HG03025 (cell line): ENCODE measurements at regions not wholly inside any gene's neighbourhood (a gene's known extent, or its start where the extent isn't known, plus 50 kb on each side); places are given as distances from the start of the nearest gene placed in this dataset.
A peak's percentile ranks its signal among the peaks of the same experiment; 100 is the strongest.

Experiments
- ATAC-seq: cut with Tn5 transposase; IDR thresholded peaks from one replicate; pipeline ENCODE4 v1.9.1; 2021; ENCODE audit warnings: mild to moderate bottlenecking, moderate library complexity; ENCODE audit not compliant: unreplicated experiment, low FRiP score

DNA sequence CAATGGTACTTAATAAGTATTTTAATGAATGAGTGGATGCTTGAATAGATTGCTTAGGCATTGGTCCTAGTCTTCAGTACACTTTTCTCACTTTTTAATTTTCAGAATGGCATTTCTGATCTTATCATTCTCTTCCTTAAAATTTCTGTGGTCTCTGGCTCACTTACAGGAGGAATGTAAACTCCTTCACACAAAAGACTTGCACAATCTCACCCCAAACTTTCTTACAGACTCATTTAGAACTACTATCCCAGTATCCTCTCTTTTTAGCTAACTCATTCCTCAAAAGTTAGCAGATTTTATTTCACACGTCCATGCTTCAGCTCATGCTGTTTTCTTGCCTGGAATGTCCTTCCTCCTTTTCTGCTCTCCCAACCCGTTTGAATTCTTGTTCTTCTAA lies 350.1 kb downstream of the GRXCR1 start:
- ATAC-seq = no peak

DNA sequence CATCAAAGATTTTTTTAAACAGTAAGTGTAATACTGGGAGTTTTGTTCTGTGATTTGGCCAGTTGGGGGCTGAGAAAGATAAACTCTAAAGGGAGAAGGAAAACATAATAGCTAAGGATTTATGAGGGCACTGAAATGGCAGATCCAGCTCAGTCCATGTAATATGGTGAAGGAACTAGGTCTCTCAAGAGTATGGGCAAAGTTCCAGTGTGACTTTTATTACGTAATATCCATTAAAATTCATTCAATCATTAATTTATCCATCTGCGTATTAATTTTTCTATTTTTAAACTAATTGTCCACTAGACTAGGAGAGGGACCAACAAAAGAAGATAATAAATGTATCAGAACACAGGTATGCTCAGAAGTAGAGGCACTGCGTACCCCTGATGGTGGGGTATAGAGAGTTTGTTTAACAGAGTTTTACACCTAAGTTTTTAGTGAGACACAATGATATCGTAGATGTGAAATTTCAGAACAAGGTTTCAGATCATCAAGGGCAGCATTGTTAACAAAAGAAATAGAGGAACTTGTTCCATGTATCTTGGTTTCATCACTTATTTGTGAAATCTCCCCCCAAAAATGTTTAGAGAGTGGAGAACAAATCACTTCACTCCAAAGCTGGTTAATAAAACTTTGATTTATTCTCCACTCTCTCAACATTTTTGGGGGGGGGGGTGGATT lies 351.1 kb downstream of the GRXCR1 start:
- ATAC-seq = no peak

DNA sequence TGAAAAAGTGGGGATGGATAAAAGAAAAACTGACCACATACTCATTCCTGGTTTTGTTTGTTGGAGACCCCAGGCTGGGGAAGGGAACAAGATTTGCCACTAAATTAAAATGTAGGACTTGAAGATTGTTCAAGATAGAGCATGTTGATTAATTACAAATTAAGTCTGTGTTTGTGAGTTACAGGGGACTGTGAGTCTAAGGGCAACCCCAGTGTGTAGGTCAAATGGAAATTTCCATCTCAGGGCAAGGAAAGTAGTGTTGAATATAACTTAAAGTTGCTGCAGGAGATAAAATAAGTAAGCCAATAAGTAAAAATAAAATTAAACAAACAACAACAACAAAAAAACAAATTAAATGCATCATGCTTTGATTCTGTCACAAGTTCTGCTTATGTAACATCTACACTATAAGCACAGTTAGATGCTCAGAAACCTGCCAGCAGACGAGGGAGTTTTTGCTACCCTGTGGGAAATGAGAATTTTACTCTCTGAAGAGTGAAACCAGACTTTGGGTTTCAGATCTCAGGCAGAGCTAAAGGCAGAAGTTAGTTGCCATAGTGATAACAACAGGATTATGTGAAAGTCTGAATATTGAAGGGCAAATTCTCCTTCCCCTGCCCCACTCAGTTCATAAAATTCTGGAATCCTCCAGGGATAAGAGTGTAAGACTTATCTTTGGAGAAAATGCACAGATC lies 352.3 kb downstream of the GRXCR1 start:
- peak; percentile 99 for ATAC-seq

DNA sequence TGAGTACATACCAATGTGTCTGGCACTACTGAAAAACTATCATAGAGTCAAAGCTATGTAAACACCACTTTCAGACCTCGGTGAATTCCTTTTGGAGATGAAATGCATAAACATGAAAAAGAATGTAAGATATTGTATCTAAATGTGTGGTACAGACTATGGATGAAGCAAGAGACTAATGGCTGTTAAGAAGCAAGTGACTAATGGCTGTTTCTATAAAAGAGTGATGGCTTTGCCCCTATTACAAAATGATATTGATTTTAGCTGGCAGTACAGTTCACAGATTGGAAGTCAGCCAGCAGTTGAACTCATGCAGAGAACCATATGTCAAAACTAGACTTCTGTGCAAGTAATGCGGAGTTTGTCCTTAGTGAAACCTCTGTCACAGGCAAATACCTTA lies 359.3 kb downstream of the GRXCR1 start:
- ATAC-seq = no peak

DNA sequence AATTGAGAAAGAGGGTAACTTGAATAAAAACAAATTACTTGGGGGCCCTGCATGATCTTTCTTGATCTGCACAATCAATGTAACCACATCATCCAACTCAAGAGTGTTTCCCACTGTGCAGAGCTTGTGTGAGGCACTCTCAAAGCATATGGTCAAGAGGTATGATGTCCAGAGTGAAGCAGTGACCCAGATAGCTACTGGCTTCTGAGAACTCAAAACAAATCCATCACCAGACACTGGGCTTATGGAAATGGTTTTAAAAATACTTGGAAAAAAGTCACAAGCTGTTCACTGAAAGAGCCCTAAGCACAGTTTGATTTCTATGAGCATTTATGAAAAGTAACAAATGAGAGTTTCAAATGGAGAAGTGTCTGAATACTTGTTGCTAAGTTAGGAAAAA lies 361.0 kb downstream of the GRXCR1 start:
- ATAC-seq = no peak

DNA sequence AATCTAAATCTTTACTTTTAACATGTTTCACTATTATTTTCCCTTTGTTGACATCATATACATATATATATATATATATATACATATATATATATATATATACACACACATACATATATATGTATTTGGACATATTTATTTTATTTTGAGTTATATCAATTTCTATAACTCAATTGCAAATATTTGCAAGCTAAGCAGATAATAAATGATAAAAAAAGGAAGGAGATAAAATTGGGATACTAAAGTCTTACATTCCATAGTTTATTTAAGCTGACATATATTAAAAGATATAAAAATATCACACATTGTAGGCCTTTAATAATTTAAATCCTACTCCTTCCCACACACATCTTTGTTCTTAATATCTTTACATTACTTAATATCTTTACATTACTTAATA lies 372.2 kb downstream of the GRXCR1 start:
- ATAC-seq = no peak

DNA sequence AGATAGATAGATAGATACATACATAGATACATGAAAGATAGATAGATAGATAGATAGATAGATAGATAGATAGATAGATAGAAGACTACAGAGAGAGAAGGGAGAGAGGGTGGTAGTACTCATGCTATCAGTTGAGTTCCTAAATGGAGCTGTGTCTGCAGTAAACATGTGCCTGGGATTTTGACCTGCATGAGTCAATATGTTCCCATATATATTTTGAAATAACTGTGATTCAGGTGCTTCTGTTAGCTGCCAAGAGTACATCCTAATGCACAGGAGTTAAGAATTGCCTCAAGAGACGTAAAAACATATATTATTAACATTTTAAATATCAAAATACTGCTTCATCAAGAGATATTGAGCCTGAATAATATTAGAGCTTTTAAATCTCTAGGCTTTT lies 379.4 kb downstream of the GRXCR1 start:
- ATAC-seq = no peak

DNA sequence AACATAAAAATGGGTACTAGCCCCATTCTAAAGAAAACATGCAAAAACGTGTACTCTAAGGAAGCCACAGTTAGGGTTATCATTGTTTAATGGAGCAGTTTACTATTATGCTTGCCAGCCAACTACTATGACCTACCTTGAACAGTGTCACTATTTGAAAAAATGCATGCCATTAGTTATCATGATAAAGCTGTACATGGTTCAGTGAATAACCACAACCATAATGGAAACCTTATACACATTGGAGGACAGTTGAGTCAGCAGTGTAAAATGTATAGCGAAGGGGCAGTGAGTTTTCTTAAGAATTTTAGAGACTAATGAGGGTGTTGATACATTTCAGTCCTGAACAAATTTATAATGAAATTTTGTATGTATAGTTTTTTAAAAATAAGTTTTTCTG lies 381.9 kb downstream of the GRXCR1 start:
- no peak for ATAC-seq

DNA sequence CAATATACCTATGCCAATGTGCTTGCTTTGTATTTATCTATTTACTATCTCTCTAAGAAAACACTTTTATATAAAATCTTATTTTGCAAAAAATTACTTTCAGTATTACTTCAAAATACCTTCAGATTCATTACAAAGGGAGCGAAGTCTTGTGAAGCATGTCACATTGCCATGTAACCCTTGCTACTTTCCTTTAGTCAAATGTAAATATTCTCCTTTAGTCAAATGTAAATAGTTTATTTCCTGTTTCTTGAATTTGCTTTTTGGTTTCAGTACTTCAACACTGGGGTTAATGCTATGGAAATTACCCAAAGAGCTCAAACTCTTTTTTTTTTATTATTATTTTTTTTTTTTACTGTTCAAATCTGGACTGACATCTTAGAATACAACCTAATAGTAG lies 383.3 kb downstream of the GRXCR1 start:
- ATAC-seq = no peak

DNA sequence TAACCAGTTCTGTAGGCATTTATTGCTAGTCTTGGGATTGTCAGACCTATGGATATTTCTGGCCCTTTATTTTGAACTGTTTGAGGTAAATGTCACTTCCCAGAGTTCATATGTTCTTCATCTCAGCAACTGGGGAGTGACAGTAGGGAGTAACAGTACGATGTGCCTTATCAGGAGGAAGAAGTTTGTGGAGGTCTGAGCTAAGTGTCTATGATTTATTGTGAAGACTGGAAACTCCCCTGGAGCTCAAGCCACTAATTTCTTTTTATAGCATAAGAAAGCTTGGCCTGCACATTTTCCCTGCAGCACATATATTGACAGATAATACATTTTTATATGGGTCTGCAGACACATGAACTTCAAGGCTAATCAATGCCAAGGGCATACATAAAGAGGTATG lies 383.8 kb downstream of the GRXCR1 start:
- ATAC-seq = no peak

DNA sequence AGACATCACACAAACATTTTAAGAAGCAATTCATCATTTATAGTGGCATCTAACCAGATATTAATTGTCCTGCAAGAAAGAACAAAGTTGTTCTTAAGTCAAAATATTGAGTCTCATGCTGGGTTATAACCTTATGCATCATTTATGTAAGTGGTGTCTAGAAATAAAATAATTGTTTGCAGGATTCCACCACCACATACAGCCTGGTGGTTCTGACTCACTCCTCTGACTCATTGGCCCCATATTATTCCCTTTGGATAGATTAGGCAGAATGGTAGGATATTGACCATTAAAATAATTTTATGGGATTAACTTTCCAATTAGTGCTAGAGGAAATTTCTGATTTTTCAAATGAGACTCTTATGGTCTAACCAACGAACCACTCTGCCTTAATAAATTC lies 384.5 kb downstream of the GRXCR1 start:
- ATAC-seq = no peak

DNA sequence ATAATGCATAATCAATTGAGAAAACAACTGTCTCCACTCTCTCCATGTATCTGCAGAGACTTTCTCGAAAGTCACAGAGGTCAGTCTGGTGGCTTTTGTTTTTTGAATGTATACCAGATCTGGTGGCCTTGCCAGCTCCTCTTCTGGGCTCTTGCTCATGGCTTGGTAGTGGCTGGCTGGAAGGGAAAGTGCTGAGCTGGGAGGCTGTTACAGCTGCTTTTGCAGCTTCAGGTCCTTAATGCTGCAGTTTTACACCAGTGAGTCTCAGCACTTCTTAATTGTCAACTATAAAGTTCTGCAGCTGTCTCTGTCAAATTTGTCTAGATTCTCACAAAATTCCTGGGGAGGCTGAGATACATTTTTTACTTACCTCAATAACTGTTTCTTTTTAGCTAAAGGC lies 390.0 kb downstream of the GRXCR1 start:
- ATAC-seq = no peak

DNA sequence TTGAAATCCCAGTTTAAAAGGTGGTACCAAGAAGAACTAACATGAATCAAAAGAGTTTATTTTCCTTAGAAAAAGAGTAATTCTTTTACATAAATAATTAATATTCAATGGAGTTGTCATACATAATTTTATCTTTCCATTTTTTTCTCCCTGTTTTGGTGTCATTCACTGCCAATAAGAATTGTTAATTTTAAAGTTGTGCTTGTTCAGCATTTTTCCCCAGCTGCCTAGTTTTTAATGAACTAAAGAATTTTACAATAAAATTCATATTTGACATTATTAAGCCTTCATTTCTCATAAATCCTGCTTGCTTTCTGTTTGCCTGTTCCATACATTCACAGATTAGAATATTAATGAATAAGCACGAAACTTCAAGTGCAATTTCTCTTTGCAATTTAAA lies 393.6 kb downstream of the GRXCR1 start:
- ATAC-seq = no peak

DNA sequence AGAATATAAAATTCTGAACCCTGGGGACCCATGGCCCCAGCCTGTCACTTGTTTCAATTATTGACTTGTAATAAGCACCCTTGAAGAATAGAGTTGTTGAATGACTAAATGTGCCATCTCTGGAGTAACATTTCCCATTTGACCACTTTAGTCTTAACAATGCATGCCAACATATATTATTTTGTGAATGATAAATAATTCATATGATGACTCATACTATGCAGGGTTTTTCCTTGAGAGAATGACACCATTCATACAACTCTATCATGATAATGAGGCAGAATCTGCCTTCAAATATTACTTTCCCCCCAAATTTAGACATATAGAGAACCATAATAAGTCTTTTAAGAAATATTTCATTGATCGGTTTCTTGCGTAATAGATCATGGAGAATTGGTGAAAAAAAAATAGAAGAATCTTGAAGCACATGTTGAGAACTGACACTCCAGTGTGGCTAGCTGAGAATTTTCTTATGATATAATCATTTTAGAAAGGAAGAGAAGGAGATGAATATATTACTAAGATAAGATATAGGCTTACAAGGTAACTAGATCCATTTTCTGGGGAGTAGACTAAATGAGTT lies 404.5 kb downstream of the GRXCR1 start:
- ATAC-seq = no peak

DNA sequence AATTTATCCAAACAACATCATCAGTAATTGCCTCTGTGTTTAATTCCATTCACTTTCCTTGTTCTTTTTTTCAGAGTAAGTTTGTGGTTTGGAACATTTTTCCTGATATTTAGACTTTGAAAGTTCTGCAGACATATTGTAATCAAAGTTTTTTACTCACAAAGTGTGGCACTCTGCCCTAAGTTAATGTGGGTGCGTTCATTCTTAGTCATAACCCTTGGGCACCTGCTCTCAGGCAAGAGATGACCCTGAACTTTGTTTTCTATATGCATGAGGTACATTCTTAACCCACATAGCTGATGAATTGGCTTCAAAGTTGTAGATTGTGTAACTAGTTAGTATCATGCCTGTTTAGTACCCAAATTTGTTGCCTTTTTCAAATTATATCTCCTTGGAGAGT lies 424.3 kb downstream of the GRXCR1 start:
- no peak for ATAC-seq

DNA sequence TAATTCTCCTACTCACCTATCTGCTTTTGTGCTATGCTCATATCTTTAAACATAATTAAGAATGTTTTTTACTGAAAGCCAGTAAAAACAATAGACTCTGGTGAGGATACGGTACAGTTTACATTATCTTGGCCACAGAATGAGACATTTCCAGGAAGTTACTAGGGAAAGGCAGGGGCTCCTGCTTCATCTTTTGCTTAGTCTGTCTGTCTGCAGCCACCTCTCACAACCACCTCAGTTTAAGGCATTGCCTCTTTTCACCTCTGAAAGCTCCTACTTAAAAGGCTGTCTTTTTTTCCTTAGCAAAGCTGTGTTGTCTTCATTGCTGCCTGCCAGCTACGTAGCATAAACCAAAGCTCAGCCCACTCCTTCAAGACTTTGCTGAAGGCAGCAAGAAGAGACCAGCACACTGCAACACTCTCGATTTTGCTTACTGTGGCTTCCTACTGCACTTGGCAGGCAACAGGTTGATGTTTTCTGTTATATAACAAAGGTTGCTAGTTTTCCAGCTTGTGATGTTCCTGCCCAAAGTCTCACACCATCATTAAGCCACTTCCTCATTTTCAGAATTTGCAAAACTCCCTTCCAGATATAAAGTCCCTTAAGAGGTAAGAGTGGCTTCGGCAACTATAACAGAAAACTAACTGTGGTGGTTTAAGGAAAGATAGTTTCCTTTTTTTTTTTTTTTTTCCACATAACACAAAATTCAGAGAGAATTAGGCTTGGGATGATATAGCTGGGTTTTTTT lies 432.9 kb downstream of the GRXCR1 start:
- ATAC-seq = no peak

DNA sequence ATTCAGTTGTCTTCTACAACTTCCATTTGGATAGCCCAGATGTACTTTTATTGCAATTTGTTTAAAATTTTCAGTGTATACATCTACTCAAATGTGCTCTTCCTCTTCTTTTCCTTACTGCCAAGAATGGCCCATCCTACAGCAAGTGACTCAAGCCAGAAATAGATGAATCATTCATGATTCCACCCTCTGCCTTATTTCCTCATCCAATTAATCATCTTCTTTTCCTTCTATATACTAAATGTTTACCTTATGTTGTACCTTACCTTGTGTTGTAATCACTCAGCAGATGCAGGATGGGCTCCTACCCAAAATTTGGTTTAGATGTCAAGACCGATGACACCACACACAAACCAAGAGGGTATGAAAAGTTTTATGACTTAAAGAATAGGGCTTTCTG lies 437.8 kb downstream of the GRXCR1 start:
- no peak for ATAC-seq

DNA sequence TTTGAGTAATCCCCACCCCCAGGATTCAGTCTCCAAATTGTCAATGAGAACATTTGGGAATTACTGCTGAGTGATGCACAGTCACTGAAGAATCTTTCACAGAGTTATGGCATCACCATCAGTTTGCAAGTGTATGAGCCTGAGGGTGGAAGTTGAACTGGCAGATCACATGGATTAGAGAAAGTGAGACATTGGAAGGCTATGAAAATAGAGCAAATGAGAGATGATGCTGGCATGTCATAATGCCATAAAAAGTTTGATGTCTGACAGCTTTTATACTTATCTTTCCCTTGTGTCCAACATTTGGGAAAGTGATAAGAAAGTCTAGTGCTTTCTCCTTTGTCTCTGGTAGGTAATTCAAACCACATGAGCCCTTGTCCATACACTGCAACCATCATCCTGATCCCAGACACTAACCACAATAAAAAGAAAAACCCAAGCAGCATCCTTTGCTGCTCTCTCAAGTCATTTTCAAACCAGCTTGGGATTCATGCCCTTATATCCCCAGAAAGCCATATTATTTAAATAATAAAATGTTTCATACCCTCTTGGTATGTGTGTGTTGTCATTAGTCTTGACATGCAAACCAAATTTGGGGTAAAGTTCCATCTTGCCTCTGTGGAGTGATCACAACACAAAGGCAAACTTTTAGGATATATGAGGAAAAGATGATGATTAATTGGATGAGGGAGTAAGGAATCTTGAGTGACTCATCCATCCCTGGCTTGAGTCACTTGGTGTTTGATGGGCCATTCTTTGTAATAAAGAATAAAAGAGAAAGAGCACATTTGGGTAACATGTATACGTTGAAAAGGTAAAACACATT lies 438.9 kb downstream of the GRXCR1 start:
- ATAC-seq = no peak

DNA sequence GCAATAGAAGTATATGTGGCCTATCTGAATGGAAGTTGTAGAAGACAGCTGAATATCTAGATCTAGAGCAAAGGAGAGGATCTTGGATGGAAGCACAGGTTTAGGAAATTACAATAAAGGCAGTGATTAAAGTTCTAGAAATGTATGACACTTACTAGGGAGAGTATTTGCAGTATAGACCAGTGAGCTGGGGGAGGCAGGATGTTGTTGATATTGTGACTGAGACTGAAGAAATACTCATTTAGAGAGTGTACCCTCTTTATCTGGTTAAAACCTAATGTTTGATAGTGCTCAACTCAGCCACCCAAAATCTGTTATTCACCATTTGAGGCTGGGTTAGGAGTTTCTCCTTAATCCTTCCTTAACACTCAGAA lies 439.5 kb downstream of the GRXCR1 start:
- no peak for ATAC-seq

DNA sequence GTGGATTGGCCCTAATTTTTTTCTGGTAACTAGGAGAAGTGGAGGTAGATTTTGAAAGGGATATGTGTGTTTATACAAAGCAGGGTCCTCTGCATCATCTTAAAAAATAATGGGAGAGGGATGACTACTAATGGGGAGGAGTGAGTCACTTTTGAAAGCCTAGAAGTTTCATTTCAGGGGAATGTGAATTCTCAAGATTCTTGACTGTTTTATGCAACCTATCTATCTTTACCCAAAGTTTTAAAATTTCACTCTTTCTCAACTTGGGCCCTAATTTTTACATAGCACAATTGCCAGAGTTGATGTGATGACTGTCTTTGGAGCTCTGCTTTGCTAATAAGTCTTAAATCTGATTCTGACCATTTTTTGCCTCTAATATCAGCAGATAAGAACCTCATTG lies 445.2 kb downstream of the GRXCR1 start:
- ATAC-seq = no peak

DNA sequence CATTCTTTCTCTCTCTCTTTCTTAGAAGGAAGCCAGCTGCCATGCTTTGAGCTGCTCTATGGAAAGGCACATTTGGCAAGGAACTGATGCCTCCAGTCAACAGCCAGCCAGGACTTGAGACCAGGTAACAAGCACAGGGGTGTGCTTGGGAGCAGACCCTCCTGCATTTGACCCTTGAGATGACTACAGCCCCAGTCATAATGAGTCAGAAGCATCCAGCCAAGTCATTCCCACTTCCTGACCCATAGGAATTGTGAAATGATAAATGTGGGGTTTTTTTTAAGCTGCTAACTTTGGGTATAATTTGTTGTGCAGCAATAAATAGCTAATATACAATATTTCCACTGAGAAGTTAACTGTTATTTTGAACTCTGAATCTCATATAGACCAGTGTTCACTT lies 446.9 kb downstream of the GRXCR1 start:
- ATAC-seq = no peak
